HG03432 (cell line): ENCODE measurements at regions not wholly inside any gene's neighbourhood (a gene's known extent, or its start where the extent isn't known, plus 50 kb on each side); places are given as distances from the start of the nearest gene placed in this dataset.
"Not testable (repeated sequence)": the region's sequence is repeated elsewhere in the genome, so short reads cannot be mapped to it uniquely, and the experiment has no call there.

Experiments used
- ATAC-seq: cut with Tn5 transposase; IDR thresholded peaks from one replicate; pipeline ENCODE4 v1.9.1; 2021; ENCODE audit warnings: mild to moderate bottlenecking, moderate library complexity; ENCODE audit not compliant: unreplicated experiment

- no peak for ATAC-seq
Observed at GRCh38 chr14:37711831-37712475, 116.5 kb downstream of the TTC6 start.

- not testable (repeated sequence) for ATAC-seq
Observed at GRCh38 chr14:37712476-37712860, 117.0 kb downstream of the TTC6 start.

GRCh38 chr14:37712976-37713431 lies 117.6 kb downstream of the TTC6 start:
- ATAC-seq: no peak

GRCh38 chr14:37720131-37720530 lies 124.7 kb downstream of the TTC6 start:
- ATAC-seq: no peak

GRCh38 chr14:37721976-37722659 lies 126.7 kb downstream of the TTC6 start:
- no peak for ATAC-seq

GRCh38 chr14:37723515-37723914 lies 128.1 kb downstream of the TTC6 start:
- ATAC-seq: no peak

GRCh38 chr14:37726708-37727107 lies 131.3 kb downstream of the TTC6 start:
- no peak for ATAC-seq

- ATAC-seq: no peak
Observed at GRCh38 chr14:37729218-37729617, 133.8 kb downstream of the TTC6 start.

GRCh38 chr14:37731094-37731493 lies 135.7 kb downstream of the TTC6 start:
- no peak for ATAC-seq

GRCh38 chr14:37745657-37746056 lies 150.2 kb downstream of the TTC6 start:
- ATAC-seq: no peak

- no peak for ATAC-seq
Observed at GRCh38 chr14:37746140-37746832, 150.9 kb downstream of the TTC6 start.

GRCh38 chr14:37753459-37753858 lies 158.0 kb downstream of the TTC6 start:
- ATAC-seq: no peak

- ATAC-seq: not testable (repeated sequence)
Observed at GRCh38 chr14:37760275-37760674, 164.8 kb downstream of the TTC6 start.

GRCh38 chr14:37763266-37763665 lies 167.8 kb downstream of the TTC6 start:
- no peak for ATAC-seq

- ATAC-seq: not testable (repeated sequence)
Observed at GRCh38 chr14:37772283-37772682, 176.9 kb downstream of the TTC6 start.

- no peak for ATAC-seq
Observed at GRCh38 chr14:37776791-37777499, 181.5 kb downstream of the TTC6 start.

- ATAC-seq: no peak
Observed at GRCh38 chr14:37778135-37778943, 182.9 kb downstream of the TTC6 start.

GRCh38 chr14:37779480-37779879 lies 184.1 kb downstream of the TTC6 start:
- ATAC-seq: no peak

- ATAC-seq: not testable (repeated sequence)
Observed at GRCh38 chr14:37780731-37781130, 185.3 kb downstream of the TTC6 start.

GRCh38 chr14:37784203-37784826 lies 188.9 kb downstream of the TTC6 start:
- ATAC-seq: not testable (repeated sequence)
